ENCODE measurements at regions not wholly inside any gene's neighbourhood (a gene's known extent, or its start where the extent isn't known, plus 50 kb on each side); places are given as distances from the start of the nearest gene placed in this dataset.
"Not testable (repeated sequence)": the region's sequence is repeated elsewhere in the genome, so short reads cannot be mapped to it uniquely, and the experiment has no call there.

DNA sequence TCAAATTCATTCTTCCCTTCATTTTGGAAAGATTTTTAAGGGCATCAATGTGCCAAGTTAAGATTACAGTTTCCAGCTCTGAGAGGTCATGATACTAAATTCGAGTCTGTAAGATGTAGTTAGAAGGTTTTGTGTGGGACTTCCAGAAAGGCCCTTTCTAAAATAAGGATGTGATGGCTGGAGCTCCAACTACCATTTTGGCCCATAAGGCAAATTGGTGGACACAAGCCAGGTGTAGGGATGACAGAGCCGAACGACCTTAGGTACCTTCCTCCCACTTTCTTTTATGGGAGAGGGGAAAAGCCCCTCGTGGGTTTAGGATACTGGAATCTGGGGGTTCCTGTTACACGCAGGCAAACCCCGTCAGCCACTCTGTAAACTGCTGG is 54.3 kb upstream of the PTPDC1 start:
- Mint-ChIP-seq H3K27me3 (ENCODE audit: unreplicated experiment) (peaks cover 4% of the 10 kb centered on the region), H3K36me3 (ENCODE audit: unreplicated experiment) (no peaks in the 10 kb centered on the region), H3K4me3 (ENCODE audit: unreplicated experiment) (peak overlapping the region; percentile 98), H3K9me3 (ENCODE audit: unreplicated experiment) (peaks cover 9% of the 10 kb centered on the region), H3K4me1 (ENCODE audit: low read depth, unreplicated experiment) (peaks cover 3% of the 10 kb centered on the region), H3K27ac (ENCODE audit: unreplicated experiment) (no peak overlapping the region)
- DNase-seq: no peak
- TF ChIP-seq, protein P1, sequence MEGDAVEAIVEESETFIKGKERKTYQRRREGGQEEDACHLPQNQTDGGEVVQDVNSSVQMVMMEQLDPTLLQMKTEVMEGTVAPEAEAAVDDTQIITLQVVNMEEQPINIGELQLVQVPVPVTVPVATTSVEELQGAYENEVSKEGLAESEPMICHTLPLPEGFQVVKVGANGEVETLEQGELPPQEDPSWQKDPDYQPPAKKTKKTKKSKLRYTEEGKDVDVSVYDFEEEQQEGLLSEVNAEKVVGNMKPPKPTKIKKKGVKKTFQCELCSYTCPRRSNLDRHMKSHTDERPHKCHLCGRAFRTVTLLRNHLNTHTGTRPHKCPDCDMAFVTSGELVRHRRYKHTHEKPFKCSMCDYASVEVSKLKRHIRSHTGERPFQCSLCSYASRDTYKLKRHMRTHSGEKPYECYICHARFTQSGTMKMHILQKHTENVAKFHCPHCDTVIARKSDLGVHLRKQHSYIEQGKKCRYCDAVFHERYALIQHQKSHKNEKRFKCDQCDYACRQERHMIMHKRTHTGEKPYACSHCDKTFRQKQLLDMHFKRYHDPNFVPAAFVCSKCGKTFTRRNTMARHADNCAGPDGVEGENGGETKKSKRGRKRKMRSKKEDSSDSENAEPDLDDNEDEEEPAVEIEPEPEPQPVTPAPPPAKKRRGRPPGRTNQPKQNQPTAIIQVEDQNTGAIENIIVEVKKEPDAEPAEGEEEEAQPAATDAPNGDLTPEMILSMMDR (IDR thresholded peaks at IDR 0.05; ENCODE audit: partially characterized antibody, unreplicated experiment): no peak

DNA sequence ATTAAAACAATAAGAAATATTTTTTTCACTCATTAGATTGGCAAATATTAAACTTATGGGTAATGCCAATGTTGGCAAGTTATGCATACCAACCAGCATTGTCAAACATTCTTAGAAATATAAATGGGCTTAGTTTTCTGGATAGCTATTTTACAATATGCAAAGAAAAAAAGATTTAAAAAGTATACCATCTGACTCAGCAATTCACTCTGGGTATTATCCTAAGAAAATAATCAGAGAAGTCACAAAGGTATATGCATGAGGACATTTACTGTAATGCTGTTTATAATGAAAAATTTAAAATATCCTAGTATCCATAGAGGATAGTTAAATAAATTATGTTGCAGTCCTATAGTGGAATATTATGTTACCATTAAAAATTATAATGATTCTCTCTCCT is 57.4 kb upstream of the PTPDC1 start:
- TF ChIP-seq, protein P1 (IDR thresholded peaks at IDR 0.05; ENCODE audit: partially characterized antibody, unreplicated experiment): no peak
- Mint-ChIP-seq H3K27me3 (ENCODE audit: unreplicated experiment) (peaks cover 4% of the 10 kb centered on the region), H3K4me3 (ENCODE audit: unreplicated experiment) (no peak overlapping the region), H3K9me3 (ENCODE audit: unreplicated experiment) (peaks cover 12% of the 10 kb centered on the region), H3K4me1 (ENCODE audit: low read depth, unreplicated experiment) (peaks cover 3% of the 10 kb centered on the region), H3K27ac (ENCODE audit: unreplicated experiment) (no peak overlapping the region), H3K36me3 (ENCODE audit: unreplicated experiment) (no peaks in the 10 kb centered on the region)
- DNase-seq: no peak

DNA sequence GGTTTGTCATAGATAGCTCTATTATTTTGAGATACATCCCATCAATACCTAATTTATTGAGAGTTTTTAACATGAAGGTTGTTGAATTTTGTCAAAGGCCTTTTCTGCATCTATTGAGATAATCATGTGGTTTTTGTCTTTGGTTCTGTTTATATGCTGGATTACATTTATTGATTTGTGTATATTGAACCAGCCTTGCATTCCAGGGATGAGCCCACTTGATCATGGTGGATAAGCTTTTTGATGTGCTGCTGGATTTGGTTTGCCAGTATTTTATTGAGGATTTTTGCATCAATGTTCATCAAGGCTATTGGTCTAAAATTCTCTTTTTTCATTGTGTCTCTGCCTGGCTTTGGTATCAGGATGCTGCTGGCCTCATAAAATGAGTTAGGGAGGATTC is 61.8 kb upstream of the PTPDC1 start:
- H3K4me1 Mint-ChIP-seq (ENCODE audit: low read depth, unreplicated experiment); H3K36me3 Mint-ChIP-seq (ENCODE audit: unreplicated experiment); H3K4me3 Mint-ChIP-seq (ENCODE audit: unreplicated experiment); H3K9me3 Mint-ChIP-seq (ENCODE audit: unreplicated experiment); H3K27me3 Mint-ChIP-seq (ENCODE audit: unreplicated experiment); H3K27ac Mint-ChIP-seq (ENCODE audit: unreplicated experiment); DNase-seq: not testable (repeated sequence)

- not testable (repeated sequence) for H3K9me3 Mint-ChIP-seq (ENCODE audit: unreplicated experiment); H3K4me1 Mint-ChIP-seq (ENCODE audit: low read depth, unreplicated experiment); H3K27me3 Mint-ChIP-seq (ENCODE audit: unreplicated experiment); H3K27ac Mint-ChIP-seq (ENCODE audit: unreplicated experiment); H3K4me3 Mint-ChIP-seq (ENCODE audit: unreplicated experiment); DNase-seq; H3K36me3 Mint-ChIP-seq (ENCODE audit: unreplicated experiment)
Observed at GRCh38 chr9:94020836-94021235, 63.4 kb upstream of the PTPDC1 start.

- Mint-ChIP-seq H3K9me3 (ENCODE audit: unreplicated experiment) (peaks cover 5% of the 10 kb centered on the region), H3K36me3 (ENCODE audit: unreplicated experiment) (no peaks in the 10 kb centered on the region), H3K27me3 (ENCODE audit: unreplicated experiment) (no peaks in the 10 kb centered on the region), H3K4me3 (ENCODE audit: unreplicated experiment) (peak overlapping the region; percentile 10), H3K27ac (ENCODE audit: unreplicated experiment) (peak overlapping the region; percentile 11), H3K4me1 (ENCODE audit: low read depth, unreplicated experiment) (peaks cover 9% of the 10 kb centered on the region)
- TF ChIP-seq, protein P1 (IDR thresholded peaks at IDR 0.05; ENCODE audit: partially characterized antibody, unreplicated experiment): no peak
- DNase-seq: peak; percentile 35
Observed at GRCh38 chr9:94018628-94019027, 63.5 kb upstream of the BARX1 start.

DNA sequence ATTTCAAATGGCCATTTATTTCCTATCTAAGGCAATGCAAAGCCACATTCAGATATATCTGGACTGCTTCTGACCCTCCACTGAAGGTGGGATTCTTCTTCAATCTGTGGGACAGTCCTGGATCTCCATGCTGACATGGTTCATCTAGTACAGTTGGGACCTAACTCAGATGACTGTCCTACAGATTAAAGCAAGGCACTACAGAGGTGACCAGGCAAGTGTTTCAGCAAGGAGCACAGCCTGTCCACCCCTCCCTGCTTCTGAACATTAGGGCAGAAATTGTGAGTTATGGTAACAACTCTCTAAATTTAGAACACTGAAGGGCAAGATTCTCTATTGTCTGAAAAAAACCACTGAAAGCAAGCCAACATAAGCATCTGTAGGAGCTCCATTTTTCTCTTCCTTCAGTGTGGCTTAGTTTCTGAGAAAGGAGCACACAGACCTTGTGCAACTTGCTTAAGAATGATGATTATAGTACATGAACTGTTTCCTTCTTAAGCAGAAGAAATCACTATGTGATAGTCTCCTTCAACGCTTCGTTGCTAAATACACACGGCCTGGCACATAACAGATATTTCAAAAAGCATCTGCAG is 62.9 kb upstream of the BARX1 start:
- peak overlapping the region; percentile 10 for H3K4me3 Mint-ChIP-seq (ENCODE audit: unreplicated experiment)
- H3K36me3 Mint-ChIP-seq (ENCODE audit: unreplicated experiment): no peaks in the 10 kb centered on the region
- H3K9me3 Mint-ChIP-seq (ENCODE audit: unreplicated experiment): peaks cover 3% of the 10 kb centered on the region
- TF ChIP-seq, protein P1 (IDR thresholded peaks at IDR 0.05; ENCODE audit: partially characterized antibody, unreplicated experiment): no peak
- peaks cover 9% of the 10 kb centered on the region for H3K4me1 Mint-ChIP-seq (ENCODE audit: low read depth, unreplicated experiment)
- no peak for DNase-seq
- H3K27ac Mint-ChIP-seq (ENCODE audit: unreplicated experiment): peak overlapping the region; percentile 11
- H3K27me3 Mint-ChIP-seq (ENCODE audit: unreplicated experiment): no peaks in the 10 kb centered on the region
